T47D (cell line): ENCODE measurements at regions not wholly inside any gene's neighbourhood (a gene's known extent, or its start where the extent isn't known, plus 50 kb on each side); places are given as distances from the start of the nearest gene placed in this dataset.

Experiments used
- DNase-seq, 2 experiments: peaks; one replicate each; pipeline versions ENCODE4 v3.0.0 to v3.0.0-alpha.2; 2011 to 2012; ENCODE audit warnings: low read depth in 1 of 2, low spot score in 1 of 2
- JUND ChIP-seq: IDR thresholded peaks from 2 replicates; pipeline ENCODE4 v1.6.1; 2012; ENCODE audit warnings: low read depth
- in situ Hi-C: cut with HindIII; loops from 2 replicates; pipeline ENCODE4 v1.10.0; 2016; ENCODE audit warnings: low sequenced_read_pairs, low pct_unique_long_range_greater_than_20kb

DNA sequence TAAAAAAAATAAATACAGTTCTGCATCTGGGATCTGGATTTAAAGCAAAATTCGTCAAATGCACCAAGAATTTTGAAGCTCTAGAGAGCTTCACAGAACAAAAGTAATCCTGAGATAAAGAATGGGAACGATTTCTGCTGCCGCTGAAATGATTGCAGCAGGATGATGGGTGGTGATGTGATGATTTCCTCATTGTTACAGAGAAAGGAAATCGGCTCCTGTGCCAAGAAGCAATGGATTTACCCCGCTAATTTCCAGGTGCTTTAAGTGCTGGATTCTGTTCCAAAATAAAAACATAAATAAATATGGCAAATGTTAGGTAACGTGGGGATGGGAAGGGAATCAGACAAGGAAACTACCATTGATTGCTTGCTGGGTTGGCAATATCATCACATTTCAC, 1067.9 kb upstream of the MAP3K7 start:
- in situ Hi-C loops = no loop called here
- TF ChIP-seq JUND = no peak
- DNase-seq = no peak

- in situ Hi-C loops = no loop called here
- DNase-seq = no peak
- TF ChIP-seq JUND = no peak
Observed at GRCh38 chr6:91654357-91654756, 1067.5 kb upstream of the MAP3K7 start.

DNA sequence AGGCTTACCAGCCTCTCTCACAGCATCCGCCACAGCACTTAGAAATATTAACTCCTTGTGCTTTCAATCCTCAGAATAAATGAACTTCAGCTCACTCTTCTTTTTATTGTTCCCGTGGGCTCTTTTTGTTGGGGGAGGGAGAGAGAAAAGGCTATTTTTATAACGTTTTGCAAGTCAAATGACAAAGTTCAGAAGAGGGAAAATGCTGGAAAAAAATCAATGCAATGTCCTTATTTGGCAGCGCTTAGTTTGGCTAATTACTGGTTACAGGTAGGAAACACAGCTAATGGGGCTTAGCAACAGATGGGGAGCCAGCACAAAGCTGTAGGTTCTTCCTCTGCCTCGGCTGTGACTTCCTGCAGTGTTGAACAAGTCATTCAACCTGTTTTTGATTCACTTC, 1067.0 kb upstream of the MAP3K7 start:
- no peak for DNase-seq
- in situ Hi-C loops = no loop called here
- TF ChIP-seq JUND = no peak

DNA sequence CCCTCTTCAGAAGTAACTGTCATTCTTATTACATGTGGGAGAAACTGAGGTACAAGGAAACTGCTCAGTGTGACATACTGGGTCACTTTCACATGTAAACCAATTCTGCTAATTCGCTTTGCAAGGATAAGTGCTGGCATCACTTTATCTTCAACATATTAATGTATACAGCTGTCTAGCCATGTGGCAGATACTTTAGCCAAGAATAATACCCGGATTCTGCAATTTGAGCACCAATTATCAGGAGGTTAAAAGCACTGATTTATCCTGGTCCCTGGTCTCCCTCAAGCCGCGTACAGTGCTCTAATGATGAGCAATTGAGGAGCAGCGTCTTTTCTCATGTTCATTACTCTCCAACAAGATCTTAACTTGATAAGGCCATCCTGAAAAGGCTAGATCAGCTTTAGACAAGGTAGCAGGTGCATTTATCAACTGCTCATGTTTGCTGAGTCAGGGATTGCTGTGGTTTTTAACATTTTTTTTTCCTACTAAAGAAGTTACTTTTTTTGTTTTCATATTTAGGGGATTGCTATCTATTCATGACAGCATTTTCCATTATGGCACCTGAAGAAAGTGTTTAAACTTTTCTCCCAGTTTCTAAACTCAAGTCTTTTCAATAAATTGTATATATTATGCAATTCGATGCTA, 1066.3 kb upstream of the MAP3K7 start:
- DNase-seq = no peak
- in situ Hi-C loops = no loop called here
- no peak for TF ChIP-seq JUND

GRCh38 chr6:91646649-91647048, 1059.8 kb upstream of the MAP3K7 start:
- no peak for DNase-seq
- in situ Hi-C loops = no loop called here
- TF ChIP-seq JUND = no peak

GRCh38 chr6:91645811-91646210, 1058.9 kb upstream of the MAP3K7 start:
- in situ Hi-C loops = no loop called here
- no peak for TF ChIP-seq JUND

GRCh38 chr6:91637217-91637616, 1050.3 kb upstream of the MAP3K7 start:
- no peak for TF ChIP-seq JUND
- DNase-seq = no peak
- in situ Hi-C loops = no loop called here

More at GRCh38 chr6:91645811-91646210, 1058.9 kb upstream of the MAP3K7 start:
- no peak for DNase-seq

DNA sequence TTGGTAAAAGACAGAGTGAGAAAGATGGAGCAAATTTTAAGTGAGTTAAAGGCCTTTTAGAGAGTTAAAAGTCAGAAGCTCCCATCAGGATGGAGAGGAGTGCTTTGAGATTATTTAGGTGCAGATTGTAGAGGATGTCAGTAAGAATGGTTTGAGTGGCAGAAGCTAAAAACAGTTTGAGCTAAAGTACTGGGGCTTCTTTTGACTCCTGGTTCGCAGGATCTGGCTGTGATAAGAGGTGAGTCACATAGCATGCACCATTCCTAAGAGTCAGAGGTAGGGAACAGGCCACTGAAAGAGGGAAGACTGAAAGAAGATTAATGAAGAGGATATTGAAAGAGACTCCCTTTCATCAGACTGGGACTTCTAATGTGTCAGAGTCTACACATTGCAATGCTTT, 1047.9 kb upstream of the MAP3K7 start:
- no peak for DNase-seq
- TF ChIP-seq JUND = no peak
- in situ Hi-C loops = no loop called here

GRCh38 chr6:91633374-91634111, 1046.7 kb upstream of the MAP3K7 start:
- TF ChIP-seq JUND = no peak
- DNase-seq = no peak
- in situ Hi-C loops = no loop called here

DNA sequence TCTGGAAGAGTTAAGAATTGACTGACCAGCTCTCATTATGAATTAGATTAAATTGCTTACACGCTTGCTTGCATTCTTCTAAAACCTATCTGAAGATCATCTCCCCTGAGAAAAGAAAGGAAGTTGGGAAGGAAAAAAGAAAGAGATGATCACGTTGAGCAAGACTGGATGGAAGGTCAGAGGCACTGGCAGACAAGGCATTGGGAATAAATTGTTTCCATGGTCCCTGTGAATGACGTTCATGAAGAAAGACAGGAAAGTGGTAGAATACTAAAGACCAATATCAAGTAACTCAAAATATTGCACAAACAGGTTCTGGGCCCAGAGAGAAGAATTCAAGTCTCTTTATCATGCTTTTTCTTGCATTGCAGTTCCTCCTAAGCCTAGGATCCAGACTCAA, 1045.4 kb upstream of the MAP3K7 start:
- in situ Hi-C loops = no loop called here

DNA sequence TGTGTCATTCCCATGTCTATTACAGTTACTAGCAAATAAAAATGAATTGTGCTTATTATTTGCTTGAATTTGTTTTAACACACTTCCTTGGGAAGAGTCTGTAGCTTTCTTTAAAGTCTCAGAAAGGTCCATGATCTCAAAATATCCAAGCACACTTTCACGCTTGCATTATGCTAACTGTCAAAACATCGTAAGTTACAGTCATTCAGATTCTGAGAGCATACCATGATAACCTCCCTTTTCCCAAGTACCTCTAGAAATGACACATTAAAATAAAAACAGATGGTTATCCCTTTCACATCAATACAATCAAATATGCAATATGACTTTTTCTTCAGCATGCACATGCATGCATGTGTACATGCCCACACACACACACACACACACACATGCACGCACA, 1044.4 kb upstream of the MAP3K7 start:
- DNase-seq = no peak
- no peak for TF ChIP-seq JUND
- in situ Hi-C loops = no loop called here

More for the DNA sequence above, 1045.4 kb upstream of the MAP3K7 start:
- no peak for TF ChIP-seq JUND
- DNase-seq = no peak

DNA sequence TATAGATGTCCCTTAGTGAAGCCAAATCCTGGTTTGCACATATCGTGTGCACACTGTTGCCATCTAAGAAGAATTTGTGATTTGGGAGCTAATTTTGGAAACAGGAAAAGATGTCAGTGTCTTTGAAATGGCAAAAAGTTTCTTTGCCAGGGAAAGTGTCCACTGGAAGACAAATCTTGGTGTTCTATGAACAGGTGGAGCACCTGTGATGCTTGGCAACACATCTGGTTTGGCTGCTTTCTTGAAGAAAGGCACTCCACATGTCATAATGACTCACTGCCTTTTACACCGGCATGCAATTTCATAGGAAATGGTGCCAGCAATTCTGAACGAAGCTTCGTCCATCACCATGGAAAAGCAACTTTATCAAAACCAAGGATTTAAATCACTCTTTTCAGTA, 1040.0 kb upstream of the MAP3K7 start:
- peak in 1 of 2 experiments; percentile 30 for DNase-seq
- in situ Hi-C loops = no loop called here

DNA sequence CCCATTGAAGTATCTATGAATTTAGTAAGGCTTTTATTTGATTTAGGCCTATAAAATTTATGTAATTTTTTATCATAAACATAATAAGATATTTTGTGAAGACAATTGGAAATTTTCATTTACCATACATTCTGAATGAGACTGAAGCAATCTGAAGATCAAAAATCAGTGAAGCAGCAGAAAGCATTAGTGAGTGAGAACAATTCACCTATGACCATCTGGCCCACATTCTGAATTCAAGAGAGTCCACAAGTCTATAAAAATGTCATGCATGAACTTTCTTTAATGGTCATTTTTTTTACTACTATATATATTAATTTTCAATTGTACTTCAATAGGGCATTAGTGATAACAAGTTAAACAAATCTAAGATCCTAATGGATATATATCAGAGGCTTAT, 1026.6 kb upstream of the MAP3K7 start:
- TF ChIP-seq JUND = no peak
- in situ Hi-C loops = no loop called here
- DNase-seq = no peak

More for the DNA sequence above, 1040.0 kb upstream of the MAP3K7 start:
- no peak for TF ChIP-seq JUND
